ENCODE measurements at regions not wholly inside any gene's neighbourhood (a gene's known extent, or its start where the extent isn't known, plus 50 kb on each side); places are given as distances from the start of the nearest gene placed in this dataset.

DNA sequence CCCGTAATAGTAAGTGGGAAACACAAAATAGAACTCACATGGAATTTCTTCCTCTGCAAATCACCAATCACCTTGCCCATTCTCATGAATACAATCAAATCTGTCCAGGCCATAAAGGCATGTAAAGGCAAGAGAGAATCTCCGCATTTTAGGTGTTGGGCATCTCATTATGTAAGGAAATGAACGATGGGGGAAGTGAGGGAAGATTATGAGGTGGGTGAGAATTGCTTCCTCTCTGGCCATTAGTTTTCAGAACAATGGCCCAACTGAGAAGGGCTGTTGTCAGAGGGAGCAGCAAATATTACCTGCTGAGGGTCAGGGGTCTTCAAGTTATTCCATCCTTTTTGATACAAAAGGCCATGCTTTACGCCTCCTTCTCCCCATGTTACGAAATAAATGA lies 455.1 kb downstream of the ARHGEF28 start:
- no peak for DNase-seq (ENCODE audit: low read depth, low spot score)
- Histone ChIP-seq H3K4me3 (replicated peaks in 1 of 3; ENCODE audit: insufficient read depth in 1 of 3, low read depth in 1 of 3, low read length in 3 of 3) (no peak overlapping the region), H3K79me2 (ENCODE audit: control insufficient read depth, insufficient read depth, low read length) (no peaks in the 10 kb centered on the region), H3K36me3 (ENCODE audit: control insufficient read depth in 2 of 2, extremely low read depth in 1 of 2, insufficient read depth in 2 of 2, low read length in 2 of 2) (no peaks in the 10 kb centered on the region), H2AFZ (ENCODE audit: low read depth, low read length) (no peak overlapping the region), H3K27ac (ENCODE audit: insufficient read depth, low read depth, low read length) (no peak overlapping the region), H3K4me1 (ENCODE audit: control insufficient read depth, extremely low read depth, insufficient read depth, low read length) (peaks cover 7% of the 10 kb centered on the region), H3K27me3 (ENCODE audit: control insufficient read depth in 2 of 2, insufficient read depth in 2 of 2, low read length in 2 of 2) (no peaks in the 10 kb centered on the region), H4K20me1 (replicated peaks; ENCODE audit: control insufficient read depth, extremely low read depth, insufficient read depth, low read length) (no peaks in the 10 kb centered on the region), H3K4me2 (ENCODE audit: insufficient read depth, low read length) (no peak overlapping the region), H3K9ac (replicated peaks; ENCODE audit: extremely low read depth, insufficient read depth, low read length) (no peak overlapping the region), H3K9me1 (replicated peaks; ENCODE audit: control insufficient read depth, extremely low read depth, insufficient read depth, low read length) (peaks cover under 1% of the 10 kb centered on the region), H3K9me3 (replicated peaks; ENCODE audit: control insufficient read depth, insufficient read depth, low read length) (no peaks in the 10 kb centered on the region)
- BruUV-seq (replicated peaks): no TSS peak
- intact Hi-C loops (cut with micrococcal nuclease) (no loop called here), dilution Hi-C loops (cut with MboI; ENCODE audit: extremely low pct_ligation_motif_present, low sequenced_read_pairs) (no loop called here)
- CTCF ChIA-PET: interaction anchor here (1.8 kb wide), 1 partner anchor 10 kb away, joined by 4 read pairs; no protein-coding TSS in a partner anchor
- POLR2A ChIA-PET: no interaction called here
- no peak for FAIRE-seq
- TF ChIP-seq, protein P1, sequence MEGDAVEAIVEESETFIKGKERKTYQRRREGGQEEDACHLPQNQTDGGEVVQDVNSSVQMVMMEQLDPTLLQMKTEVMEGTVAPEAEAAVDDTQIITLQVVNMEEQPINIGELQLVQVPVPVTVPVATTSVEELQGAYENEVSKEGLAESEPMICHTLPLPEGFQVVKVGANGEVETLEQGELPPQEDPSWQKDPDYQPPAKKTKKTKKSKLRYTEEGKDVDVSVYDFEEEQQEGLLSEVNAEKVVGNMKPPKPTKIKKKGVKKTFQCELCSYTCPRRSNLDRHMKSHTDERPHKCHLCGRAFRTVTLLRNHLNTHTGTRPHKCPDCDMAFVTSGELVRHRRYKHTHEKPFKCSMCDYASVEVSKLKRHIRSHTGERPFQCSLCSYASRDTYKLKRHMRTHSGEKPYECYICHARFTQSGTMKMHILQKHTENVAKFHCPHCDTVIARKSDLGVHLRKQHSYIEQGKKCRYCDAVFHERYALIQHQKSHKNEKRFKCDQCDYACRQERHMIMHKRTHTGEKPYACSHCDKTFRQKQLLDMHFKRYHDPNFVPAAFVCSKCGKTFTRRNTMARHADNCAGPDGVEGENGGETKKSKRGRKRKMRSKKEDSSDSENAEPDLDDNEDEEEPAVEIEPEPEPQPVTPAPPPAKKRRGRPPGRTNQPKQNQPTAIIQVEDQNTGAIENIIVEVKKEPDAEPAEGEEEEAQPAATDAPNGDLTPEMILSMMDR (IDR thresholded peaks at IDR 0.05; ENCODE audit: extremely low read depth in 1 of 2, insufficient read depth in 1 of 2, low read depth in 1 of 2, low read length in 2 of 2): no peak
- TF ChIP-seq POLR2AphosphoS5 (IDR thresholded peaks at IDR 0.05; ENCODE audit: insufficient read depth, low read depth, low read length) (no peak), POLR2A (IDR thresholded peaks at IDR 0.05; ENCODE audit: low read depth, low read length) (no peak), JUN (IDR thresholded peaks at IDR 0.05; ENCODE audit: borderline replicate concordance, insufficient read depth, insufficient read length, low read depth) (no peak), GATA2 (IDR thresholded peaks at IDR 0.05; ENCODE audit: insufficient read depth, insufficient read length, low read depth, low read length) (no peak)

DNA sequence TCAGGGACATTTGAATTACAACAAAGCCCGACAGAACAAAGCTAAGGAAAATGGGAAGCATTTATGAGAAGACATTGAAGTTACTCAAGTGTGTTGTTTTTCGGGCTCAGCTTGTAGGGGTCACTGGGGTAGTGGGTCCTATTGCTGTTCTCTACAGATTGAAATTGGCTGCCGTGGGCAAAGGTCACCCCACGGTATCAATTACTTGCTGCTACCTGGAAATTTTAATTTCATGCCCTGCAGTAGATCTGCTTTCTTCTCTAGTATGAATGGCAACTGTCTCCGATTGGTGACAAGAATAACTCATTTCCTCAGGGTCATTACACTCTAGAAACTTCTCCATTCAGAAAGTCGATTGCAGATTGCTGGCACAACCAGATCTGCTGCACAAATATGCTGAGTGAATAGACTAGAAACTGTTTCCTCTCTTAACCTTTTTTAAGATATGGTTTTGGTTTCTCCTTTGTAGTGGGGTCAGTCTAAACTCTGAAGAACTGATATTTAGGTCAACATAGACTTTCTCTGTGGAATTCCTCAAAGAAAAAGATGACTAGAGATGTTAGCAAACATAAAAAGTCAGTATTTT lies 454.1 kb downstream of the ARHGEF28 start:
- no peak for FAIRE-seq
- Histone ChIP-seq H3K9me3 (replicated peaks; ENCODE audit: control insufficient read depth, insufficient read depth, low read length) (no peaks in the 10 kb centered on the region), H3K9ac (replicated peaks; ENCODE audit: extremely low read depth, insufficient read depth, low read length) (no peak overlapping the region), H3K4me1 (ENCODE audit: control insufficient read depth, extremely low read depth, insufficient read depth, low read length) (peaks cover 14% of the 10 kb centered on the region), H3K9me1 (replicated peaks; ENCODE audit: control insufficient read depth, extremely low read depth, insufficient read depth, low read length) (peaks cover 2% of the 10 kb centered on the region), H2AFZ (ENCODE audit: low read depth, low read length) (no peak overlapping the region), H3K4me3 (replicated peaks in 1 of 3; ENCODE audit: insufficient read depth in 1 of 3, low read depth in 1 of 3, low read length in 3 of 3) (no peak overlapping the region), H3K4me2 (ENCODE audit: insufficient read depth, low read length) (no peak overlapping the region), H3K79me2 (ENCODE audit: control insufficient read depth, insufficient read depth, low read length) (no peaks in the 10 kb centered on the region), H3K36me3 (ENCODE audit: control insufficient read depth in 2 of 2, extremely low read depth in 1 of 2, insufficient read depth in 2 of 2, low read length in 2 of 2) (no peaks in the 10 kb centered on the region), H3K27ac (ENCODE audit: insufficient read depth, low read depth, low read length) (no peak overlapping the region), H3K27me3 (ENCODE audit: control insufficient read depth in 2 of 2, insufficient read depth in 2 of 2, low read length in 2 of 2) (no peaks in the 10 kb centered on the region), H4K20me1 (replicated peaks; ENCODE audit: control insufficient read depth, extremely low read depth, insufficient read depth, low read length) (no peaks in the 10 kb centered on the region)
- TF ChIP-seq POLR2A (IDR thresholded peaks at IDR 0.05; ENCODE audit: low read depth, low read length): no peak
- TF ChIP-seq, protein P2, sequence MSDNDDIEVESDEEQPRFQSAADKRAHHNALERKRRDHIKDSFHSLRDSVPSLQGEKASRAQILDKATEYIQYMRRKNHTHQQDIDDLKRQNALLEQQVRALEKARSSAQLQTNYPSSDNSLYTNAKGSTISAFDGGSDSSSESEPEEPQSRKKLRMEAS (IDR thresholded peaks at IDR 0.05; ENCODE audit: insufficient read depth, insufficient read length): no peak
- TF ChIP-seq EZH2 (IDR thresholded peaks at IDR 0.05; ENCODE audit: borderline replicate concordance, low read depth, low read length, severe bottlenecking): no peak
- TF ChIP-seq MYC (IDR thresholded peaks at IDR 0.05; ENCODE audit: low read depth, low read length): no peak
- no peak for TF ChIP-seq GATA2 (IDR thresholded peaks at IDR 0.05; ENCODE audit: insufficient read depth, insufficient read length, low read depth, low read length)
- TF ChIP-seq, protein P1 (IDR thresholded peaks at IDR 0.05; ENCODE audit: extremely low read depth in 1 of 2, insufficient read depth in 1 of 2, low read depth in 1 of 2, low read length in 2 of 2): no peak
- no peak for TF ChIP-seq JUN (IDR thresholded peaks at IDR 0.05; ENCODE audit: borderline replicate concordance, insufficient read depth, insufficient read length, low read depth)
- no peak for TF ChIP-seq POLR2AphosphoS5 (IDR thresholded peaks at IDR 0.05; ENCODE audit: insufficient read depth, low read depth, low read length)
- TF ChIP-seq FOS (IDR thresholded peaks at IDR 0.05; ENCODE audit: borderline replicate concordance, insufficient read depth, low read length): no peak
- no TSS peak for BruUV-seq (replicated peaks)
- ChIA-PET CTCF (interaction anchor here (1.8 kb wide), 1 partner anchor 9 kb away, joined by 4 read pairs; no protein-coding TSS in a partner anchor), POLR2A (no interaction called here)
- no peak for DNase-seq (ENCODE audit: low read depth, low spot score)
- intact Hi-C loops (cut with micrococcal nuclease): no loop called here
- dilution Hi-C loops (cut with MboI; ENCODE audit: extremely low pct_ligation_motif_present, low sequenced_read_pairs): no loop called here

All from endothelial cell of umbilical vein (primary cell).